ENCODE measurements at regions not wholly inside any gene's neighbourhood (a gene's known extent, or its start where the extent isn't known, plus 50 kb on each side); places are given as distances from the start of the nearest gene placed in this dataset.
"Not testable (repeated sequence)": the region's sequence is repeated elsewhere in the genome, so short reads cannot be mapped to it uniquely, and the experiment has no call there.

DNA sequence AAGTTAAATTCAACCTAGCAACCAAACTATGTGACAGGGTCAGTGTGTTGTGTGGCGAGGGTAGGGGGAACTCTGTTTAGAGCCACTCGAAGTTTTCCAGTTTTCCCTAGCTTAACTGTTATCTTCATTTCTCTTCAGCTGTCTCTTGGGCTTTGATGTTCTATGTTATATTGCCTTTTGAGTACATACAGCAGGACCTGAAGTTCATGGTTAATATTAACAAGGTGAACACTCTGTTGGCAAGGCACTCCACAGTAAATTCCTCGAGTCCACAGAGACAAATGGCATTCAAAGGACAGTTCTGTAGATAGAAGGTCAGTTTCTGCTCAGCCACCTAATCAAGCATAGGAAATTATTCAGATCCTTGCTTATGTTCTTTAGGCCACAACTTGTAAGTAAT is 147.9 kb upstream of the DPH6 start:
- DNase-seq (ENCODE audit: low spot score), result no peak

GRCh38 chr15:35695003-35695402 is 149.0 kb upstream of the DPH6 start:
- DNase-seq (ENCODE audit: low spot score), result no peak

- peak; percentile 14 for DNase-seq (ENCODE audit: low spot score)
These were observed 150.8 kb upstream of the DPH6 start for GRCh38 chr15:35696767-35697231.

DNA sequence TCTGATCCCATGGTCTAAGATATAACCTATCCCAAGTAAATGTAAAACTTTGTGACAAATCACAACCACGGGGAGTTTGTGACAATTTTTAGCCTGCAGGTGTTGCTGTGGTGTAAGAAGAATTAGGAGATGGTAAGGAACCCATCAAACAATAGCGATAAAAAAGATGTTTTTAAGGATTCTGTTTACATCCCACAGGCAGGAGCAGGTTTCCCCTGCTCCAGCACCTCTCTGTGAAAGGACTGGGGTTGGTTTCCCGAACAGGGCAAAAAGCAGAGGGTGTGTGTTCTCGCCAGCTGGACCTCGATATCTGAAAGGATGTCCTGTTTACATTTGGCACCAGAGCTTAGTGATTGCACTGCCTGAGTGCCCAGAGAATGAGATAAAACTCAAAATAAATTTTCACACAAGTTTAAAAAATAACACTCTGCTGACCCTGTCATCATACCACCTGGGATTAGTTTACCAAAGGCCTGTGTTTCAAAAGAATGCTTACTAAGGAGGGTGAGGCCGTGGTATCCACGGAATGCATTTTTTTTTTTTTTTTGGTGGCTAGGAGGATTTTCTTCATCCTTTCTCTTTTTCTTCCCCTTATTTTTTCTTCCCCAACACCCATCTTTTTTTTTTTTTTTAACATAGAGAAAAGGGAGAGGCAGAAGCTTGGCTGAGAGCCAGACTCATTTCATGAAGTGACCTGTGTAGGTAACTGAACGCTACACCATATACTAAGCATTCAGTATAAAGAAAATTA is 151.8 kb upstream of the DPH6 start:
- peak; percentile 12 for DNase-seq (ENCODE audit: low spot score)

DNA sequence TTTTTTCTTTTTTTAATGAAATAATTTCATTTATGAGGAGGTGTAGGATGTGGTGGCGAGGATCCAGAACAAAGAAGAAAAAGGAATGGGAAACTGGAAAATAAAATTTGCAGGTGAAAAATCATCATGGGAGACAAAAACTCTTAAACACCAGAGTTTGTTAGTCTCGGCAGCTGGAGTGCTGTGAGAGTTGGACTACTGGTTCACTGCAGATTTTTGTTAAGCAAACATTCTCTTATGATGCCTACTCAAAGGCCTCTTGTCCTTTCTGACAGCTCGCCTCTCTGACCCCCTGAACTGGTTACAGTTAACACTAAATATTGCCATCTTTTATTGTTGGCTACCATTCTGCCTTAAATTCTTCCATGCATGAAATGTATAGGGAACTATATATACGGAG is 152.4 kb upstream of the DPH6 start:
- DNase-seq (ENCODE audit: low spot score), result no peak

GRCh38 chr15:35698966-35699575 is 153.1 kb upstream of the DPH6 start:
- no peak for DNase-seq (ENCODE audit: low spot score)

GRCh38 chr15:35700091-35700593 is 154.2 kb upstream of the DPH6 start:
- DNase-seq (ENCODE audit: low spot score), result not testable (repeated sequence)

- DNase-seq (ENCODE audit: low spot score), result no peak
These were observed 155.6 kb upstream of the DPH6 start for GRCh38 chr15:35701402-35702046.

- DNase-seq (ENCODE audit: low spot score), result no peak
These were observed 157.1 kb upstream of the DPH6 start for GRCh38 chr15:35702946-35703495.

- no peak for DNase-seq (ENCODE audit: low spot score)
These were observed 159.3 kb upstream of the DPH6 start for GRCh38 chr15:35705030-35705883.

DNA sequence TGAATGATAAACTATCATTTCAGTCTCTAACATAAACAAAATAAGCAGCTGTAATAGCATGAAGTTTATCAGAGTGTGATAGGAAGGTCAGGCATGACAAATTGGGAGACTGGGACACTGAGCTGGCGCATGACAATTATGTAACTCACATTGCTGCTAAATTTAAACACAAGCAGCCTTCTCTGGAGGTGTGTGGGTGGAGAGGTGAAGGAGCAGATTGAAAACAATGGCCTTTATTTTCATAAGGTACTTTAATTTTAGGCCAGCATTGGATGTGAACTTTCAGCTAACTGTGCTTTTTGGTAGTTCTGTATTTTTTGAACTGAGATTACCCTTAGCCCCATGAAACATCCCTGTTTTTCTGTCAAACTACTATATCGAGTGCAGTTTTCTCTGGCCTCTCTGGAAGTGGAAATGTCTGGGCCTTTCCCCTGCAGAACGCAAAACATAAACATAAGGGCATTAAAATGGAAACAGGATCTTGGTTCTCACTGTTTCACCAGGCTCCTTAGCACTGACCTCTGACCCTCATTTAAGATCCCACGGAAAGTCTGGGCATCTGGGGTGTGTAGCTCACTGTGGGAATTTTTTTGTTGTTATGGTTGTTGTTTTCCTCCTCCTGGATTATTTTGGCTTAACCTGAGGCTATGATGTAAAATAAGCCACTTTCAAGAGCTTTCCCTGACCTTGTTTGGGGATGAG is 160.1 kb upstream of the DPH6 start:
- DNase-seq (ENCODE audit: low spot score), result no peak

- no peak for DNase-seq (ENCODE audit: low spot score)
These were observed 167.0 kb upstream of the DPH6 start for GRCh38 chr15:35712956-35713355.

DNA sequence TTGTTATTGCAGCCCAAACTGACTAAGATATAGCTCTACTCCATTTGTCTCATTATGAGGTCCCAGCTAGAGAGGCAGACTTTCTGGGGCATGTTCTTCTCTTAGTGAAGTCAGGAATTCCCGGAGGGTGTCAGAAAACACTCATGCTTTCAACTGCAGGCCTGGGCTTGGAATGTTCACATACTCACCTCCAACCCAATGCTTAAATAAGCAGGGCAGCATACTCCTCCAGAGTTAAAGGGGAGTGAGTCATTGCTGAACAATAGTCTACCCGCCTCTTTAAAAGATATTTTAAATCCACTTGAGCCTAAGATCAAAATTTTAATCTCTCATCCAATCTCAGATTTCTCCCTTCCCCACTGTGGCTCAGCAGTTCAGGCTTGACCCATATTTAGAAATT is 167.8 kb upstream of the DPH6 start:
- no peak for DNase-seq (ENCODE audit: low spot score)

- DNase-seq (ENCODE audit: low spot score), result no peak
These were observed 171.8 kb upstream of the DPH6 start for GRCh38 chr15:35717721-35718120.

GRCh38 chr15:35720019-35720418 is 174.1 kb upstream of the DPH6 start:
- DNase-seq (ENCODE audit: low spot score), result no peak

- DNase-seq (ENCODE audit: low spot score), result no peak
These were observed 175.0 kb upstream of the DPH6 start for GRCh38 chr15:35720984-35721383.

GRCh38 chr15:35721751-35722150 is 175.8 kb upstream of the DPH6 start:
- DNase-seq (ENCODE audit: low spot score), result no peak

- no peak for DNase-seq (ENCODE audit: low spot score)
These were observed 176.5 kb upstream of the DPH6 start for GRCh38 chr15:35722501-35722900.

GRCh38 chr15:35723120-35723847 is 177.3 kb upstream of the DPH6 start:
- DNase-seq (ENCODE audit: low spot score), result no peak

DNA sequence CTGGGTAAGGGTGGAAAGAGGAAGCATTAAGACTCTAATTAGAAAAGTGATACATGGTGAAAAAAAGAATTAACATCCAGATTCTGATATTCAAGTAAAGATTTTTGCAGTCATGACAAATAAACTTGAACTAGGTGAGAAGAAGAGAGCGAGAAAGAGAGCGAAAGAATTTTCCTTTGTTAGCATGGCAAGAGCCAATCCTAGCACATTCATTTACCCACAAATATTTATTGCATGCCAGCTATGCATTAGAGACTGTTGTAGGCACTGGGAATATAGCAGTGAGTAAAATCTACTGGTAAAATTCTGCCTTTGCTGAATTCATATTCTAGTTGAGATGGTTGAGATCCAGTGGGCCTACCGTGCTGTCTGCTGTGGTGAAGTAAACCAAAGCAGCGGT is 177.9 kb upstream of the DPH6 start:
- no peak for DNase-seq (ENCODE audit: low spot score)
